GM23338 (cell line): ENCODE measurements at regions not wholly inside any gene's neighbourhood (a gene's known extent, or its start where the extent isn't known, plus 50 kb on each side); places are given as distances from the start of the nearest gene placed in this dataset.
"Not testable (repeated sequence)": the region's sequence is repeated elsewhere in the genome, so short reads cannot be mapped to it uniquely, and the experiment has no call there.

Source experiments
- ATAC-seq: fragments of 200-7000 bp; cut with Tn5 transposase; 3 replicates; pipeline ENCODE4 v1.9.1; 2020
- DNase-seq: peaks from one replicate; pipeline ENCODE4 v3.0.0-alpha.2; 2015; ENCODE audit warnings: low spot score
- H2AFZ ChIP-seq: fragments of 200-600 bp; sonication (generic); 2 replicates; pipeline ENCODE4 v1.8.0; 2016; ENCODE audit warnings: antibody characterized with exemption, mild to moderate bottlenecking, moderate library complexity
- H3F3A ChIP-seq: fragments of 200-600 bp; sonication (generic); replicated peaks from 2 replicates; pipeline ENCODE4 v1.8.0; 2017; ENCODE audit warnings: antibody characterized with exemption, mixed run types, low read depth
- H3K27ac ChIP-seq: fragments of 200-600 bp; sonication (generic); 2 replicates; pipeline ENCODE4 v1.6.1; 2016; ENCODE audit warnings: low read depth
- H3K27me3 ChIP-seq: fragments of 200-600 bp; sonication (generic); 2 replicates; pipeline ENCODE4 v1.8.0; 2016; ENCODE audit warnings: mild to moderate bottlenecking, mixed run types, moderate library complexity; ENCODE audit not compliant: insufficient read depth
- H3K36me3 ChIP-seq: fragments of 200-600 bp; sonication (generic); 2 replicates; pipeline ENCODE4 v1.8.0; 2016; ENCODE audit warnings: mild to moderate bottlenecking; ENCODE audit not compliant: insufficient read depth
- H3K4me1 ChIP-seq: fragments of 200-600 bp; sonication (generic); 2 replicates; pipeline ENCODE4 v1.8.0; 2016; ENCODE audit warnings: mild to moderate bottlenecking, moderate library complexity; ENCODE audit not compliant: insufficient read depth
- H3K4me2 ChIP-seq: fragments of 200-600 bp; sonication (generic); 2 replicates; pipeline ENCODE4 v1.7.1; 2017; ENCODE audit warnings: mixed run types
- H3K4me3 ChIP-seq: fragments of 200-600 bp; sonication (generic); 2 replicates; pipeline ENCODE4 v1.6.1; 2016; ENCODE audit warnings: mixed run types
- H3K79me2 ChIP-seq: fragments of 200-600 bp; sonication (generic); replicated peaks from 2 replicates; pipeline ENCODE4 v1.8.0; 2017; ENCODE audit warnings: mild to moderate bottlenecking; ENCODE audit not compliant: insufficient read depth
- H3K9me2 ChIP-seq: fragments of 200-600 bp; sonication (generic); 2 replicates; pipeline ENCODE4 v1.8.0; 2017; ENCODE audit not compliant: insufficient read depth
- H4K20me1 ChIP-seq: fragments of 200-600 bp; sonication (generic); replicated peaks from 2 replicates; pipeline ENCODE4 v1.8.0; 2017; ENCODE audit warnings: mild to moderate bottlenecking; ENCODE audit not compliant: insufficient read depth
- H3K27ac Mint-ChIP-seq: 2 replicates; pipeline ENCODE4 v1.8.0; 2020; ENCODE audit warnings: inconsistent platforms, mild to moderate bottlenecking, moderate library complexity, mixed read lengths
- H3K27me3 Mint-ChIP-seq: 3 replicates; pipeline ENCODE4 v1.8.0; 2022; ENCODE audit warnings: low read depth, mild to moderate bottlenecking, moderate library complexity, mixed read lengths, inconsistent platforms; ENCODE audit not compliant: insufficient read depth, poor library complexity
- H3K36me3 Mint-ChIP-seq: 3 replicates; pipeline ENCODE4 v1.8.0; 2021; ENCODE audit warnings: low read depth, mild to moderate bottlenecking, inconsistent platforms, moderate library complexity, mixed read lengths
- H3K4me1 Mint-ChIP-seq: 3 replicates; pipeline ENCODE4 v1.8.0; 2020; ENCODE audit warnings: mild to moderate bottlenecking, inconsistent platforms, mixed read lengths
- H3K4me3 Mint-ChIP-seq: 3 replicates; pipeline ENCODE4 v1.8.0; 2021; ENCODE audit warnings: moderate library complexity, mild to moderate bottlenecking, inconsistent platforms, mixed read lengths
- H3K9me3 Mint-ChIP-seq: 3 replicates; pipeline ENCODE4 v1.8.0; 2020; ENCODE audit warnings: moderate library complexity, mild to moderate bottlenecking, inconsistent platforms, mixed read lengths
- CREB1 ChIP-seq: fragments of 250-450 bp; sonication (Bioruptor Pico); IDR thresholded peaks from 2 replicates; pipeline ENCODE4 v1.5.0; 2020; ENCODE audit warnings: low read depth, mild to moderate bottlenecking, moderate library complexity
- CTCF ChIP-seq, 2 experiments: fragments of 200-600 bp in 1 of 2; sonication (generic) in 1 of 2; conservative IDR thresholded peaks; 2 replicates each; pipeline versions ENCODE4 v1.5.1 to v1.6.1; 2016 to 2017; ENCODE audit warnings: antibody characterized with exemption in 2 of 2, low read depth in 2 of 2, mild to moderate bottlenecking in 2 of 2, moderate library complexity in 1 of 2
- EZH2 ChIP-seq: fragments of 200-600 bp; sonication (generic); IDR thresholded peaks from one replicate; pipeline ENCODE4 v1.8.0; 2017; ENCODE audit warnings: antibody characterized with exemption, mild to moderate bottlenecking, low read depth; ENCODE audit not compliant: unreplicated experiment
- EZH2phosphoT487 ChIP-seq: fragments of 200-600 bp; sonication (generic); IDR thresholded peaks from one replicate; pipeline ENCODE4 v1.8.1; 2018; ENCODE audit warnings: antibody characterized with exemption; ENCODE audit not compliant: unreplicated experiment
- JUNB ChIP-seq: IDR thresholded peaks from one replicate; pipeline ENCODE4 v1.6.1; 2016; ENCODE audit warnings: antibody characterized with exemption; ENCODE audit not compliant: unreplicated experiment
- NANOG ChIP-seq: IDR thresholded peaks from 2 replicates; pipeline ENCODE4 v1.6.1; 2016; ENCODE audit warnings: antibody characterized with exemption, borderline replicate concordance
- POLR2AphosphoS5 ChIP-seq: IDR thresholded peaks from 2 replicates; pipeline ENCODE4 v1.6.1; 2016; ENCODE audit warnings: antibody characterized with exemption, low read depth
- STAT1 ChIP-seq: IDR thresholded peaks from one replicate; pipeline ENCODE4 v1.6.1; 2016; ENCODE audit warnings: antibody characterized with exemption; ENCODE audit not compliant: unreplicated experiment
- ZNF114 ChIP-seq: fragments of 250-450 bp; sonication (Bioruptor Pico); IDR thresholded peaks from 2 replicates; pipeline ENCODE4 v1.5.0; 2020; ENCODE audit warnings: mild to moderate bottlenecking, moderate library complexity
- ZNF331 ChIP-seq: fragments of 250-450 bp; sonication (Bioruptor Pico); IDR thresholded peaks from 2 replicates; pipeline ENCODE4 v1.5.0; 2020; ENCODE audit warnings: low read depth, mild to moderate bottlenecking, moderate library complexity
- TF ChIP-seq, protein P1 (sequence below): IDR thresholded peaks from one replicate; pipeline ENCODE4 v1.6.1; 2018; ENCODE audit warnings: antibody characterized with exemption; ENCODE audit not compliant: unreplicated experiment
- TF ChIP-seq, protein P2 (sequence below): fragments of 250-450 bp; sonication (Bioruptor Pico); IDR thresholded peaks from 2 replicates; pipeline ENCODE4 v1.5.0; 2020; ENCODE audit warnings: mild to moderate bottlenecking, moderate library complexity

DNA sequence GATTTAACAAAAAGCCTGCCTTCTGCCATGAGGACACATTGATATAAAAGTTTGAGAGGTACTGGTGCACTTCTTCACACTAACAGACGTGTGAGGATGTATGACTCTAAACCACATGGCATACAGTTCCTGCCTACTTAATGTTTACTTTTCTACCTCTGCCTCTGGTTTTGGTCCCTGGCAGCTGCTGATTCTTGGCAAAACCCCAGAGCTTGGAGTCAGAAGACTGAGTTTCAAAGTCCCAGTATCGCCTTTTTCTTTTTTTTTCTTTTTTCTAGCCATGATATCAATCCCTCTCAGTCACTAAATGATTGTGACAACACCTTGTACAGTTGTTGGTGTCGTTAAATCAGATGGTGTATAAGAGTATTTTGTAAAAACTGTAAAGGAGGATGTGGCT lies 110.9 kb upstream of the FAN1 start:
- not testable (repeated sequence) for H3K79me2 ChIP-seq, H3K9me2 ChIP-seq, H3K36me3 Mint-ChIP-seq, DNase-seq, H3K4me1 Mint-ChIP-seq, H3K36me3 ChIP-seq, H3K27me3 ChIP-seq, H3K27ac ChIP-seq, H3K4me3 ChIP-seq, H3K4me2 ChIP-seq, H3K4me3 Mint-ChIP-seq, H3K27me3 Mint-ChIP-seq, H3K9me3 Mint-ChIP-seq, H3K27ac Mint-ChIP-seq, H3K4me1 ChIP-seq, H3F3A ChIP-seq, H2AFZ ChIP-seq, ATAC-seq, H4K20me1 ChIP-seq

DNA sequence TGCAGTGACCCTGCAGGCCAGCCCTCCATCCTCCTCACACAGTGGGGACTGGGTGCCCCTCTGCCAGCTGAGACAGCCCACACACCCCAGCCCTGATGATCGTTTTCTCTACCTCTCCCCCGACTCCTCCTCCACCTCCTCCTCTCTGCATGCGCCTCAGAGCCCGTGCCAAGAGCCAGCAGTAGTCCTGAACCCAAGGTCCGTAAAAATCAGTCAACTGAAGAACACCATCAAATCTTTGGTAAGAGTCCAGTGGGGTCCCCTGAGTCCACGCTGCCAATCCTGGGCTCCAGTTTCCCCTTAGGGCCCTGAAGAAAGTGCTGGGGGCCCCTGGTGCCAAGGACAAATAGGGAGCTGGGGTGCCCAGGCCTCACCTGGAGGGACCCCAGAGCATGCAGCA lies 109.3 kb upstream of the FAN1 start:
- Histone ChIP-seq H4K20me1 (no peaks in the 10 kb centered on the region), H3K36me3 (no peaks in the 10 kb centered on the region), H3K4me2 (no peak overlapping the region), H3K9me2 (no peaks in the 10 kb centered on the region), H3K4me1 (no peaks in the 10 kb centered on the region), H3K27me3 (no peaks in the 10 kb centered on the region), H3F3A (no peaks in the 10 kb centered on the region), H3K4me3 (no peak overlapping the region), H3K79me2 (no peaks in the 10 kb centered on the region), H3K27ac (no peak overlapping the region), H2AFZ (no peak overlapping the region)
- H3K36me3 Mint-ChIP-seq = no peaks in the 10 kb centered on the region
- DNase-seq (no peak), ATAC-seq (no peak)
- no peaks in the 10 kb centered on the region for H3K9me3 Mint-ChIP-seq
- H3K27ac Mint-ChIP-seq = no peak overlapping the region
- H3K27me3 Mint-ChIP-seq = no peaks in the 10 kb centered on the region
- peaks cover 4% of the 10 kb centered on the region; the same call in 2 of the 3 replicates for H3K4me1 Mint-ChIP-seq
- no peak overlapping the region for H3K4me3 Mint-ChIP-seq
- TF ChIP-seq JUNB (no peak), NANOG (no peak), EZH2phosphoT487 (no peak), CREB1 (CRISPR knock-in tag) (no peak), ZNF114 (CRISPR knock-in tag) (no peak), CTCF (conservative IDR thresholded peaks at IDR 0.05; ENCODE audit: low read depth in 2 of 2) (no peak), ZNF331 (CRISPR knock-in tag) (no peak), EZH2 (no peak), STAT1 (no peak), POLR2AphosphoS5 (no peak)
- TF ChIP-seq, protein P1, sequence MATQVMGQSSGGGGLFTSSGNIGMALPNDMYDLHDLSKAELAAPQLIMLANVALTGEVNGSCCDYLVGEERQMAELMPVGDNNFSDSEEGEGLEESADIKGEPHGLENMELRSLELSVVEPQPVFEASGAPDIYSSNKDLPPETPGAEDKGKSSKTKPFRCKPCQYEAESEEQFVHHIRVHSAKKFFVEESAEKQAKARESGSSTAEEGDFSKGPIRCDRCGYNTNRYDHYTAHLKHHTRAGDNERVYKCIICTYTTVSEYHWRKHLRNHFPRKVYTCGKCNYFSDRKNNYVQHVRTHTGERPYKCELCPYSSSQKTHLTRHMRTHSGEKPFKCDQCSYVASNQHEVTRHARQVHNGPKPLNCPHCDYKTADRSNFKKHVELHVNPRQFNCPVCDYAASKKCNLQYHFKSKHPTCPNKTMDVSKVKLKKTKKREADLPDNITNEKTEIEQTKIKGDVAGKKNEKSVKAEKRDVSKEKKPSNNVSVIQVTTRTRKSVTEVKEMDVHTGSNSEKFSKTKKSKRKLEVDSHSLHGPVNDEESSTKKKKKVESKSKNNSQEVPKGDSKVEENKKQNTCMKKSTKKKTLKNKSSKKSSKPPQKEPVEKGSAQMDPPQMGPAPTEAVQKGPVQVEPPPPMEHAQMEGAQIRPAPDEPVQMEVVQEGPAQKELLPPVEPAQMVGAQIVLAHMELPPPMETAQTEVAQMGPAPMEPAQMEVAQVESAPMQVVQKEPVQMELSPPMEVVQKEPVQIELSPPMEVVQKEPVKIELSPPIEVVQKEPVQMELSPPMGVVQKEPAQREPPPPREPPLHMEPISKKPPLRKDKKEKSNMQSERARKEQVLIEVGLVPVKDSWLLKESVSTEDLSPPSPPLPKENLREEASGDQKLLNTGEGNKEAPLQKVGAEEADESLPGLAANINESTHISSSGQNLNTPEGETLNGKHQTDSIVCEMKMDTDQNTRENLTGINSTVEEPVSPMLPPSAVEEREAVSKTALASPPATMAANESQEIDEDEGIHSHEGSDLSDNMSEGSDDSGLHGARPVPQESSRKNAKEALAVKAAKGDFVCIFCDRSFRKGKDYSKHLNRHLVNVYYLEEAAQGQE = no peak
- TF ChIP-seq, protein P2, sequence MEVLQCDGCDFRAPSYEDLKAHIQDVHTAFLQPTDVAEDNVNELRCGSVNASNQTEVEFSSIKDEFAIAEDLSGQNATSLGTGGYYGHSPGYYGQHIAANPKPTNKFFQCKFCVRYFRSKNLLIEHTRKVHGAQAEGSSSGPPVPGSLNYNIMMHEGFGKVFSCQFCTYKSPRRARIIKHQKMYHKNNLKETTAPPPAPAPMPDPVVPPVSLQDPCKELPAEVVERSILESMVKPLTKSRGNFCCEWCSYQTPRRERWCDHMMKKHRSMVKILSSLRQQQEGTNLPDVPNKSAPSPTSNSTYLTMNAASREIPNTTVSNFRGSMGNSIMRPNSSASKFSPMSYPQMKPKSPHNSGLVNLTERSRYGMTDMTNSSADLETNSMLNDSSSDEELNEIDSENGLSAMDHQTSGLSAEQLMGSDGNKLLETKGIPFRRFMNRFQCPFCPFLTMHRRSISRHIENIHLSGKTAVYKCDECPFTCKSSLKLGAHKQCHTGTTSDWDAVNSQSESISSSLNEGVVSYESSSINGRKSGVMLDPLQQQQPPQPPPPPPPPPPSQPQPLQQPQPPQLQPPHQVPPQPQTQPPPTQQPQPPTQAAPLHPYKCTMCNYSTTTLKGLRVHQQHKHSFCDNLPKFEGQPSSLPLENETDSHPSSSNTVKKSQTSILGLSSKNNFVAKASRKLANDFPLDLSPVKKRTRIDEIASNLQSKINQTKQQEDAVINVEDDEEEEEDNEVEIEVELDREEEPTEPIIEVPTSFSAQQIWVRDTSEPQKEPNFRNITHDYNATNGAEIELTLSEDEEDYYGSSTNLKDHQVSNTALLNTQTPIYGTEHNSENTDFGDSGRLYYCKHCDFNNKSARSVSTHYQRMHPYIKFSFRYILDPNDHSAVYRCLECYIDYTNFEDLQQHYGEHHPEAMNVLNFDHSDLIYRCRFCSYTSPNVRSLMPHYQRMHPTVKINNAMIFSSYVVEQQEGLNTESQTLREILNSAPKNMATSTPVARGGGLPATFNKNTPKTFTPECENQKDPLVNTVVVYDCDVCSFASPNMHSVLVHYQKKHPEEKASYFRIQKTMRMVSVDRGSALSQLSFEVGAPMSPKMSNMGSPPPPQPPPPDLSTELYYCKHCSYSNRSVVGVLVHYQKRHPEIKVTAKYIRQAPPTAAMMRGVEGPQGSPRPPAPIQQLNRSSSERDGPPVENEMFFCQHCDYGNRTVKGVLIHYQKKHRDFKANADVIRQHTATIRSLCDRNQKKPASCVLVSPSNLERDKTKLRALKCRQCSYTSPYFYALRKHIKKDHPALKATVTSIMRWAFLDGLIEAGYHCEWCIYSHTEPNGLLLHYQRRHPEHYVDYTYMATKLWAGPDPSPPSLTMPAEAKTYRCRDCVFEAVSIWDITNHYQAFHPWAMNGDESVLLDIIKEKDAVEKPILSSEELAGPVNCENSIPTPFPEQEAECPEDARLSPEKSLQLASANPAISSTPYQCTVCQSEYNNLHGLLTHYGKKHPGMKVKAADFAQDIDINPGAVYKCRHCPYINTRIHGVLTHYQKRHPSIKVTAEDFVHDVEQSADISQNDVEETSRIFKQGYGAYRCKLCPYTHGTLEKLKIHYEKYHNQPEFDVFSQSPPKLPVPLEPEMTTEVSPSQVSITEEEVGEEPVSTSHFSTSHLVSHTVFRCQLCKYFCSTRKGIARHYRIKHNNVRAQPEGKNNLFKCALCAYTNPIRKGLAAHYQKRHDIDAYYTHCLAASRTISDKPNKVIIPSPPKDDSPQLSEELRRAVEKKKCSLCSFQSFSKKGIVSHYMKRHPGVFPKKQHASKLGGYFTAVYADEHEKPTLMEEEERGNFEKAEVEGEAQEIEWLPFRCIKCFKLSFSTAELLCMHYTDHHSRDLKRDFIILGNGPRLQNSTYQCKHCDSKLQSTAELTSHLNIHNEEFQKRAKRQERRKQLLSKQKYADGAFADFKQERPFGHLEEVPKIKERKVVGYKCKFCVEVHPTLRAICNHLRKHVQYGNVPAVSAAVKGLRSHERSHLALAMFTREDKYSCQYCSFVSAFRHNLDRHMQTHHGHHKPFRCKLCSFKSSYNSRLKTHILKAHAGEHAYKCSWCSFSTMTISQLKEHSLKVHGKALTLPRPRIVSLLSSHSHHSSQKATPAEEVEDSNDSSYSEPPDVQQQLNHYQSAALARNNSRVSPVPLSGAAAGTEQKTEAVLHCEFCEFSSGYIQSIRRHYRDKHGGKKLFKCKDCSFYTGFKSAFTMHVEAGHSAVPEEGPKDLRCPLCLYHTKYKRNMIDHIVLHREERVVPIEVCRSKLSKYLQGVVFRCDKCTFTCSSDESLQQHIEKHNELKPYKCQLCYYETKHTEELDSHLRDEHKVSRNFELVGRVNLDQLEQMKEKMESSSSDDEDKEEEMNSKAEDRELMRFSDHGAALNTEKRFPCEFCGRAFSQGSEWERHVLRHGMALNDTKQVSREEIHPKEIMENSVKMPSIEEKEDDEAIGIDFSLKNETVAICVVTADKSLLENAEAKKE = no peak
